ENCODE measurements at regions not wholly inside any gene's neighbourhood (a gene's known extent, or its start where the extent isn't known, plus 50 kb on each side); places are given as distances from the start of the nearest gene placed in this dataset.

DNA sequence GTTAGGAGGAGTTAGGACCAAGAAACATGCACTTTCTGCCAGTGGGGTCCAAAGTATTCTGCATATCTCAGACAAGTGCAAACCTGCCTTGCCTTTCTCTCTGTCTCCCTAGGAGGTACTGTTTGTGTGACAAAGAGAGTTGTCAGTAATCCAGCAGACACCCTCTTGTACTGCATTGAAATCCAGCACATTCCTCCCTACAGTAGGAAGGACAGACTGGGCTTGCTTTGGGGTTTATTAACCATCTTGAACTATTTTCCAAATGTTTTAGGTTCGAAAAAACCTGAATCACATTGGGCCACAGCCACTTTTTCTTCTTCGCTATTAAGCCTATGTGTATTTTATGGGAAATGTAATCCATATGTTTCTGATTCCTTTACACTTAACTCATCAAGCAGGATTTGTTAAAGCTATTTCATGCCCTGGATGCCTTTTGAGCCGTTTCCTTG is 204.2 kb upstream of the KCNJ16 start:
- no peak for TF ChIP-seq POLR2A (IDR thresholded peaks at IDR 0.05)
- TF ChIP-seq, protein P1, sequence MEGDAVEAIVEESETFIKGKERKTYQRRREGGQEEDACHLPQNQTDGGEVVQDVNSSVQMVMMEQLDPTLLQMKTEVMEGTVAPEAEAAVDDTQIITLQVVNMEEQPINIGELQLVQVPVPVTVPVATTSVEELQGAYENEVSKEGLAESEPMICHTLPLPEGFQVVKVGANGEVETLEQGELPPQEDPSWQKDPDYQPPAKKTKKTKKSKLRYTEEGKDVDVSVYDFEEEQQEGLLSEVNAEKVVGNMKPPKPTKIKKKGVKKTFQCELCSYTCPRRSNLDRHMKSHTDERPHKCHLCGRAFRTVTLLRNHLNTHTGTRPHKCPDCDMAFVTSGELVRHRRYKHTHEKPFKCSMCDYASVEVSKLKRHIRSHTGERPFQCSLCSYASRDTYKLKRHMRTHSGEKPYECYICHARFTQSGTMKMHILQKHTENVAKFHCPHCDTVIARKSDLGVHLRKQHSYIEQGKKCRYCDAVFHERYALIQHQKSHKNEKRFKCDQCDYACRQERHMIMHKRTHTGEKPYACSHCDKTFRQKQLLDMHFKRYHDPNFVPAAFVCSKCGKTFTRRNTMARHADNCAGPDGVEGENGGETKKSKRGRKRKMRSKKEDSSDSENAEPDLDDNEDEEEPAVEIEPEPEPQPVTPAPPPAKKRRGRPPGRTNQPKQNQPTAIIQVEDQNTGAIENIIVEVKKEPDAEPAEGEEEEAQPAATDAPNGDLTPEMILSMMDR (IDR thresholded peaks at IDR 0.05), result no peak
- Histone ChIP-seq H3K4me1 (no peaks in the 10 kb centered on the region), H3K4me3 (no peak overlapping the region), H3K36me3 (no peaks in the 10 kb centered on the region), H3K9me3 (no peaks in the 10 kb centered on the region), H3K27me3 (no peaks in the 10 kb centered on the region), H3K27ac (no peak overlapping the region)
- DNase-seq, result no peak
- intact Hi-C loops (cut with DNase I; ENCODE audit: low total_unique reads), result no loop called here

DNA sequence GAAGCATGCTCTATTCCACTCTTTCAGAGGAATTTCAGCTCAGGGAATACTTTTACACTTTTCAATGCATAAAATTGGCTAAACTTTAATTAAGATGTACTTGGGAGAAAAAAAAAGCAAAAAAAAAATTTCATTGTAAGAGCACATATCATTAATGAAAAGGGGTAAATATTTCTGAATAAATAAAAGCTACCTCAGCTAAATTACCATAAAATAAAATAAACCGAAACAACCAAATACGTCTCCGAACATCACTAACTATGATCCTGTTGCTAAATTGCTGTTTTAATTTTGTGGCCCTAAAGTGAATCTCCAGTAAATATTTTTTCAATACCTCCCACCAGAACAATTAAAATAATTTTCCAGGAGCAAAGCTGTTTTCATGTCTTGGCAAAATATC is 203.7 kb upstream of the KCNJ16 start:
- DNase-seq, result no peak
- H3K36me3 ChIP-seq, result no peaks in the 10 kb centered on the region
- intact Hi-C loops (cut with DNase I; ENCODE audit: low total_unique reads), result no loop called here
- H3K9me3 ChIP-seq, result no peaks in the 10 kb centered on the region
- TF ChIP-seq, protein P1 (IDR thresholded peaks at IDR 0.05), result no peak
- TF ChIP-seq POLR2A (IDR thresholded peaks at IDR 0.05), result no peak
- no peaks in the 10 kb centered on the region for H3K4me1 ChIP-seq
- no peak overlapping the region for H3K27ac ChIP-seq
- H3K4me3 ChIP-seq, result no peak overlapping the region
- H3K27me3 ChIP-seq, result no peaks in the 10 kb centered on the region

DNA sequence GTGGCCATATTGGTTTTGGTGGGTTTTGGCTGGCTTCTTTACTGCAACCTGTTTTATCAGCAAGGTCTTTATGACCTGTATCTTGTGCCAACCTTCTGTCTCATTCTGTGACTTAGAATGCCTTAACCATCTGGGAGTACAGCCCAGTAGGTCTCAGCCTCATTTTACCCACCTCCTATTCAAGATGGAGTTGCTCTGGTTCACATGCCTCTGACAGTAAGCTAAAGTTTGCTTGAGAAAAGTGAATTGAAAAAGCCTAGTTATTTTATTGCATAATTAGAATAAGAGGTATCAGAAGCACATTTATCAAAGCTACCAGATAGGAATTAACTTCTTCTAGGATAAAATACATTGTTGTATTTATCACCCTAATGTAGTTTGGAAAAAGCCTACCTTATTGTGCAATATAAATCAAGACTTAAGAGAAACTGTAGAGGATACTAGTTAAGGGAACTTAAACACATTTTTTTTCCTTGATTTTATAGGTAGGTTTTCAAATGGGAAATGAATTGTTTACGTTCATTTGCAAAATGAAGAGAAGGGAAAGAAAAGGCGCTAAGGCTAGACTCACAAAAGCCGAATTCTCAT is 202.3 kb upstream of the KCNJ16 start:
- no peak overlapping the region for H3K27ac ChIP-seq
- no peaks in the 10 kb centered on the region for H3K4me1 ChIP-seq
- no peaks in the 10 kb centered on the region for H3K36me3 ChIP-seq
- no peaks in the 10 kb centered on the region for H3K27me3 ChIP-seq
- no peaks in the 10 kb centered on the region for H3K9me3 ChIP-seq
- intact Hi-C loops (cut with DNase I; ENCODE audit: low total_unique reads), result no loop called here
- TF ChIP-seq POLR2A (IDR thresholded peaks at IDR 0.05), result no peak
- TF ChIP-seq, protein P1 (IDR thresholded peaks at IDR 0.05), result no peak
- DNase-seq, result no peak
- H3K4me3 ChIP-seq, result no peak overlapping the region

DNA sequence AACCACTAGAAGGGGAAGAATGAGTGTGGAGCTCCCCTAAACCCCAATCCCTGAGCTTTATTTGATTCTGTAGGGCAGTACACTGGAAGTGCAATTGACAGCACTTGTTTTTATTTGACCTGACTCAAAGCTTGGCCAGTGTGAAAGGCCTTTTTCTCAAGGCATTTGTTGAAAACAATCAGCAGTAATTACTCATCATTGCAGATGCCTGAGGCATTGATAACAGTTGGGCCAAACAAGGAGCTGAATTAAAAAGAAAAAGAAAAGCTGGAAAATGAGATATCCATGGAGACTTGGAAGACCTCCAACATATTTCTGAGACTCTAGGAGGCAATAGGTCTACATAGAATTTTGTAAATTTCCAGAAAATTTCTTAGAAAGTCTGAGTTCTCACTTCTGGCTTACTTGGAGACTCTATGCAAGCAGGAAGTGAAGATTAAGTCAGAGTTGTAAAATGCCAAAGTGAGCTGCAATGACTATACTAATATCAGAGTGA is 200.8 kb upstream of the KCNJ16 start:
- TF ChIP-seq, protein P1 (IDR thresholded peaks at IDR 0.05), result no peak
- TF ChIP-seq POLR2A (IDR thresholded peaks at IDR 0.05), result no peak
- H3K4me1 ChIP-seq, result no peaks in the 10 kb centered on the region
- intact Hi-C loops (cut with DNase I; ENCODE audit: low total_unique reads), result no loop called here
- no peak overlapping the region for H3K4me3 ChIP-seq
- H3K27ac ChIP-seq, result no peak overlapping the region
- no peaks in the 10 kb centered on the region for H3K36me3 ChIP-seq
- no peaks in the 10 kb centered on the region for H3K9me3 ChIP-seq
- no peaks in the 10 kb centered on the region for H3K27me3 ChIP-seq
- no peak for DNase-seq

DNA sequence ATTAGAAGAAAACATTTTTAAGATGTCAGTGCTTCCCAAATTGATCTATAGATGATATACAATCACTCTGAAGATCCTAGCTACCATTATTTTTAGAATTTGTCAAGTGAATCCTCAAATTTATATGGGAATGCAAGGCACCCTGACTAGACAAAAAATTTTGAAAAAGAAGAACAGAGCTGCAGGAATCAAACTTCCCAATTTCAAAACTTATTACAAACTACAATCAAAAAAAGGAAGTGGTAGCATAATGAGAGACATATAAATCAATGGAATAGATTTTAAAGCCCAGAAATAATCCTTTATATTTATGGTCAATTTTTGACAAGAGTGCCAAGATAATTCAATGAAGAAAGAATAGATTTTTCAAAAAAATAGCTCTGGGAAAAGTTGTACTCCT is 198.3 kb upstream of the KCNJ16 start:
- intact Hi-C loops (cut with DNase I; ENCODE audit: low total_unique reads), result no loop called here

More for the DNA sequence above, 198.3 kb upstream of the KCNJ16 start:
- no peak for DNase-seq
- H3K27ac ChIP-seq, result no peak overlapping the region
- TF ChIP-seq, protein P1 (IDR thresholded peaks at IDR 0.05), result no peak
- TF ChIP-seq POLR2A (IDR thresholded peaks at IDR 0.05), result no peak
- no peaks in the 10 kb centered on the region for H3K4me1 ChIP-seq
- no peak overlapping the region for H3K4me3 ChIP-seq
- H3K27me3 ChIP-seq, result no peaks in the 10 kb centered on the region
- H3K9me3 ChIP-seq, result no peaks in the 10 kb centered on the region
- H3K36me3 ChIP-seq, result no peaks in the 10 kb centered on the region
